ENCODE measurements at regions not wholly inside any gene's neighbourhood (a gene's known extent, or its start where the extent isn't known, plus 50 kb on each side); places are given as distances from the start of the nearest gene placed in this dataset.

- dilution Hi-C loops (cut with MboI; ENCODE audit: extremely low pct_ligation_motif_present, low sequenced_read_pairs): no loop called here
- Histone ChIP-seq H3K4me3 (ENCODE audit: control insufficient read depth in 2 of 3, extremely low read depth in 1 of 3, insufficient read depth in 2 of 3, low read depth in 1 of 3, low read length in 3 of 3) (no peak overlapping the region), H4K20me1 (ENCODE audit: control insufficient read depth, extremely low read depth, insufficient read depth, low read length) (no peaks in the 10 kb centered on the region), H2AFZ (ENCODE audit: control insufficient read depth, low read length) (no peak overlapping the region), H3K27me3 (ENCODE audit: control insufficient read depth, extremely low read depth, insufficient read depth, low read length) (no peaks in the 10 kb centered on the region), H3K9me3 (ENCODE audit: control insufficient read depth, low read depth, low read length) (no peaks in the 10 kb centered on the region), H3K79me2 (ENCODE audit: control insufficient read depth, insufficient read depth, low read length) (no peaks in the 10 kb centered on the region), H3K9ac (ENCODE audit: control insufficient read depth, extremely low read depth, insufficient read depth, low read length) (no peak overlapping the region), H3K4me2 (ENCODE audit: control insufficient read depth, extremely low read depth, insufficient read depth, low read depth, low read length) (no peak overlapping the region), H3K4me1 (ENCODE audit: control insufficient read depth, extremely low read depth, insufficient read depth, low read length) (no peaks in the 10 kb centered on the region), H3K27ac (ENCODE audit: control insufficient read depth, insufficient read depth, low read length) (no peak overlapping the region), H3K36me3 (ENCODE audit: control insufficient read depth in 2 of 2, extremely low read depth in 1 of 2, insufficient read depth in 2 of 2, low read length in 2 of 2) (no peaks in the 10 kb centered on the region), H3K9me1 (ENCODE audit: control insufficient read depth, extremely low read depth, insufficient read depth, low read length) (no peaks in the 10 kb centered on the region)
- no peak for DNase-seq (ENCODE audit: low read depth, low spot score)
- no peak for FAIRE-seq
- no peak for TF ChIP-seq EZH2 (IDR thresholded peaks at IDR 0.05; ENCODE audit: low read length)
- TF ChIP-seq, protein P1, sequence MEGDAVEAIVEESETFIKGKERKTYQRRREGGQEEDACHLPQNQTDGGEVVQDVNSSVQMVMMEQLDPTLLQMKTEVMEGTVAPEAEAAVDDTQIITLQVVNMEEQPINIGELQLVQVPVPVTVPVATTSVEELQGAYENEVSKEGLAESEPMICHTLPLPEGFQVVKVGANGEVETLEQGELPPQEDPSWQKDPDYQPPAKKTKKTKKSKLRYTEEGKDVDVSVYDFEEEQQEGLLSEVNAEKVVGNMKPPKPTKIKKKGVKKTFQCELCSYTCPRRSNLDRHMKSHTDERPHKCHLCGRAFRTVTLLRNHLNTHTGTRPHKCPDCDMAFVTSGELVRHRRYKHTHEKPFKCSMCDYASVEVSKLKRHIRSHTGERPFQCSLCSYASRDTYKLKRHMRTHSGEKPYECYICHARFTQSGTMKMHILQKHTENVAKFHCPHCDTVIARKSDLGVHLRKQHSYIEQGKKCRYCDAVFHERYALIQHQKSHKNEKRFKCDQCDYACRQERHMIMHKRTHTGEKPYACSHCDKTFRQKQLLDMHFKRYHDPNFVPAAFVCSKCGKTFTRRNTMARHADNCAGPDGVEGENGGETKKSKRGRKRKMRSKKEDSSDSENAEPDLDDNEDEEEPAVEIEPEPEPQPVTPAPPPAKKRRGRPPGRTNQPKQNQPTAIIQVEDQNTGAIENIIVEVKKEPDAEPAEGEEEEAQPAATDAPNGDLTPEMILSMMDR (optimal IDR thresholded peaks at IDR 0.05 in 1 of 3, IDR thresholded peaks at IDR 0.05 in 1 of 3, conservative IDR thresholded peaks at IDR 0.05 in 1 of 3; ENCODE audit: extremely low read depth in 1 of 3, insufficient read depth in 2 of 3, low read length in 3 of 3): no peak
Measured at GRCh38 chr18:64888956-64889355, 740.1 kb upstream of the LINC00305 start.

- dilution Hi-C loops (cut with MboI; ENCODE audit: extremely low pct_ligation_motif_present, low sequenced_read_pairs): no loop called here
- no peak for TF ChIP-seq EZH2 (IDR thresholded peaks at IDR 0.05; ENCODE audit: low read length)
- Histone ChIP-seq H3K9me1 (ENCODE audit: control insufficient read depth, extremely low read depth, insufficient read depth, low read length) (no peaks in the 10 kb centered on the region), H3K9me3 (ENCODE audit: control insufficient read depth, low read depth, low read length) (no peaks in the 10 kb centered on the region), H4K20me1 (ENCODE audit: control insufficient read depth, extremely low read depth, insufficient read depth, low read length) (no peaks in the 10 kb centered on the region), H3K4me3 (ENCODE audit: control insufficient read depth in 2 of 3, extremely low read depth in 1 of 3, insufficient read depth in 2 of 3, low read depth in 1 of 3, low read length in 3 of 3) (no peak overlapping the region), H3K9ac (ENCODE audit: control insufficient read depth, extremely low read depth, insufficient read depth, low read length) (no peak overlapping the region), H2AFZ (ENCODE audit: control insufficient read depth, low read length) (no peak overlapping the region), H3K27ac (ENCODE audit: control insufficient read depth, insufficient read depth, low read length) (no peak overlapping the region), H3K4me1 (ENCODE audit: control insufficient read depth, extremely low read depth, insufficient read depth, low read length) (no peaks in the 10 kb centered on the region), H3K27me3 (ENCODE audit: control insufficient read depth, extremely low read depth, insufficient read depth, low read length) (no peaks in the 10 kb centered on the region), H3K4me2 (ENCODE audit: control insufficient read depth, extremely low read depth, insufficient read depth, low read depth, low read length) (no peak overlapping the region), H3K36me3 (ENCODE audit: control insufficient read depth in 2 of 2, extremely low read depth in 1 of 2, insufficient read depth in 2 of 2, low read length in 2 of 2) (no peaks in the 10 kb centered on the region), H3K79me2 (ENCODE audit: control insufficient read depth, insufficient read depth, low read length) (no peaks in the 10 kb centered on the region)
- DNase-seq (ENCODE audit: low read depth, low spot score) (no peak), FAIRE-seq (no peak)
Measured at GRCh38 chr18:64886995-64887394, 738.1 kb upstream of the LINC00305 start.

- FAIRE-seq: no peak
Measured at GRCh38 chr18:64882896-64883295, 734.0 kb upstream of the LINC00305 start.

More at GRCh38 chr18:64882896-64883295, 734.0 kb upstream of the LINC00305 start:
- Histone ChIP-seq H3K36me3 (ENCODE audit: control insufficient read depth in 2 of 2, extremely low read depth in 1 of 2, insufficient read depth in 2 of 2, low read length in 2 of 2) (no peaks in the 10 kb centered on the region), H3K4me2 (ENCODE audit: control insufficient read depth, extremely low read depth, insufficient read depth, low read depth, low read length) (no peak overlapping the region), H3K4me3 (ENCODE audit: control insufficient read depth in 2 of 3, extremely low read depth in 1 of 3, insufficient read depth in 2 of 3, low read depth in 1 of 3, low read length in 3 of 3) (no peak overlapping the region), H4K20me1 (ENCODE audit: control insufficient read depth, extremely low read depth, insufficient read depth, low read length) (no peaks in the 10 kb centered on the region), H3K9me1 (ENCODE audit: control insufficient read depth, extremely low read depth, insufficient read depth, low read length) (no peaks in the 10 kb centered on the region), H3K27ac (ENCODE audit: control insufficient read depth, insufficient read depth, low read length) (no peak overlapping the region), H3K79me2 (ENCODE audit: control insufficient read depth, insufficient read depth, low read length) (no peaks in the 10 kb centered on the region), H3K4me1 (ENCODE audit: control insufficient read depth, extremely low read depth, insufficient read depth, low read length) (no peaks in the 10 kb centered on the region), H2AFZ (ENCODE audit: control insufficient read depth, low read length) (no peak overlapping the region), H3K9ac (ENCODE audit: control insufficient read depth, extremely low read depth, insufficient read depth, low read length) (no peak overlapping the region), H3K9me3 (ENCODE audit: control insufficient read depth, low read depth, low read length) (no peaks in the 10 kb centered on the region), H3K27me3 (ENCODE audit: control insufficient read depth, extremely low read depth, insufficient read depth, low read length) (no peaks in the 10 kb centered on the region)
- dilution Hi-C loops (cut with MboI; ENCODE audit: extremely low pct_ligation_motif_present, low sequenced_read_pairs): no loop called here
- TF ChIP-seq, protein P1 (optimal IDR thresholded peaks at IDR 0.05 in 1 of 3, IDR thresholded peaks at IDR 0.05 in 1 of 3, conservative IDR thresholded peaks at IDR 0.05 in 1 of 3; ENCODE audit: extremely low read depth in 1 of 3, insufficient read depth in 2 of 3, low read length in 3 of 3): no peak
- TF ChIP-seq EZH2 (IDR thresholded peaks at IDR 0.05; ENCODE audit: low read length): no peak
- DNase-seq (ENCODE audit: low read depth, low spot score): no peak

Data from keratinocyte (primary cell).